GM18502 (cell line): ENCODE measurements at regions not wholly inside any gene's neighbourhood (a gene's known extent, or its start where the extent isn't known, plus 50 kb on each side); places are given as distances from the start of the nearest gene placed in this dataset.

Source experiments
- ATAC-seq: cut with Tn5 transposase; IDR thresholded peaks from one replicate; pipeline ENCODE4 v1.9.1; 2021; ENCODE audit warnings: mild to moderate bottlenecking; ENCODE audit not compliant: unreplicated experiment, poor library complexity

GRCh38 chr12:102730996-102731395, 186.0 kb downstream of the PAH start:
- ATAC-seq, result no peak

GRCh38 chr12:102728506-102729242, 188.4 kb downstream of the PAH start:
- peak; percentile 57 for ATAC-seq

- no peak for ATAC-seq
These were observed 190.4 kb downstream of the PAH start for GRCh38 chr12:102726686-102727085.

GRCh38 chr12:102722147-102722546, 194.9 kb downstream of the PAH start:
- no peak for ATAC-seq

GRCh38 chr12:102708108-102708507, 208.9 kb downstream of the PAH start:
- no peak for ATAC-seq

- no peak for ATAC-seq
These were observed 214.5 kb downstream of the PAH start for GRCh38 chr12:102702447-102703114.

GRCh38 chr12:102696045-102696444, 215.7 kb upstream of the IGF1 start:
- ATAC-seq, result no peak

- no peak for ATAC-seq
These were observed 214.5 kb upstream of the IGF1 start for GRCh38 chr12:102694903-102695302.

GRCh38 chr12:102691773-102692555, 211.6 kb upstream of the IGF1 start:
- ATAC-seq, result no peak

GRCh38 chr12:102690253-102690652, 209.9 kb upstream of the IGF1 start:
- no peak for ATAC-seq

GRCh38 chr12:102689701-102690100, 209.3 kb upstream of the IGF1 start:
- no peak for ATAC-seq

GRCh38 chr12:102687523-102687922, 207.2 kb upstream of the IGF1 start:
- ATAC-seq, result no peak

- ATAC-seq, result no peak
These were observed 205.5 kb upstream of the IGF1 start for GRCh38 chr12:102685841-102686240.

GRCh38 chr12:102685172-102685571, 204.8 kb upstream of the IGF1 start:
- no peak for ATAC-seq

- no peak for ATAC-seq
These were observed 202.3 kb upstream of the IGF1 start for GRCh38 chr12:102682366-102683289.

GRCh38 chr12:102681747-102682146, 201.4 kb upstream of the IGF1 start:
- no peak for ATAC-seq

- ATAC-seq, result no peak
These were observed 200.9 kb upstream of the IGF1 start for GRCh38 chr12:102681309-102681708.

GRCh38 chr12:102680304-102680703, 199.9 kb upstream of the IGF1 start:
- ATAC-seq, result no peak

- no peak for ATAC-seq
These were observed 196.4 kb upstream of the IGF1 start for GRCh38 chr12:102676812-102677211.

- no peak for ATAC-seq
These were observed 195.3 kb upstream of the IGF1 start for GRCh38 chr12:102675672-102676071.
